Trophoblast cell (in vitro differentiated cells and primary cell): ENCODE measurements at regions not wholly inside any gene's neighbourhood (a gene's known extent, or its start where the extent isn't known, plus 50 kb on each side); places are given as distances from the start of the nearest gene placed in this dataset.
"Not testable (repeated sequence)": the region's sequence is repeated elsewhere in the genome, so short reads cannot be mapped to it uniquely, and the experiment has no call there.

Source experiments
- DNase-seq, 2 donors: peaks; one replicate each; pipeline ENCODE4 v3.0.0-alpha.2; 2016
- H2AFZ ChIP-seq: 2 replicates; pipeline ENCODE4 v1.6.1; 2013; ENCODE audit warnings: low read length, moderate library complexity, mild to moderate bottlenecking; ENCODE audit not compliant: insufficient read depth, poor library complexity
- H2AK5ac ChIP-seq: 2 replicates; pipeline ENCODE4 v1.6.1; 2013; ENCODE audit warnings: mild to moderate bottlenecking, low read length
- H2BK120ac ChIP-seq: 2 replicates; pipeline ENCODE4 v1.6.1; 2013; ENCODE audit warnings: low read length, mild to moderate bottlenecking, moderate library complexity; ENCODE audit not compliant: insufficient read depth, poor library complexity
- H2BK12ac ChIP-seq: 2 replicates; pipeline ENCODE4 v1.6.1; 2013; ENCODE audit warnings: mild to moderate bottlenecking, low read length, moderate library complexity
- H2BK5ac ChIP-seq: 2 replicates; pipeline ENCODE4 v1.6.1; 2013; ENCODE audit warnings: low read length, low read depth, moderate library complexity, mild to moderate bottlenecking; ENCODE audit not compliant: poor library complexity
- H3K14ac ChIP-seq: 2 replicates; pipeline ENCODE4 v1.6.1; 2013; ENCODE audit warnings: mild to moderate bottlenecking, low read length
- H3K18ac ChIP-seq: 2 replicates; pipeline ENCODE4 v1.6.1; 2013; ENCODE audit warnings: mild to moderate bottlenecking, low read length
- H3K23ac ChIP-seq: 2 replicates; pipeline ENCODE4 v1.6.1; 2013; ENCODE audit warnings: low read length
- H3K27ac ChIP-seq: 2 replicates; pipeline ENCODE4 v1.5.1; 2013; ENCODE audit warnings: low read depth, mild to moderate bottlenecking, inconsistent platforms, low read length, moderate library complexity
- H3K27me3 ChIP-seq: 2 replicates; pipeline ENCODE4 v1.6.1; 2013; ENCODE audit warnings: inconsistent platforms, mild to moderate bottlenecking, low read length, moderate library complexity; ENCODE audit not compliant: insufficient read depth
- H3K36me3 ChIP-seq, 2 experiments: 1 replicate in 1 of 2; 2 replicates in 1 of 2; pipeline ENCODE4 v1.6.1; 2013; ENCODE audit warnings: low read length in 2 of 2, mild to moderate bottlenecking in 2 of 2, moderate library complexity in 1 of 2; ENCODE audit not compliant: insufficient read depth in 2 of 2, control insufficient read depth in 1 of 2
- H3K4ac ChIP-seq: 2 replicates; pipeline ENCODE4 v1.6.1; 2013; ENCODE audit warnings: low read depth, mild to moderate bottlenecking, low read length, moderate library complexity
- H3K4me1 ChIP-seq, 2 experiments: 1 replicate in 1 of 2; 2 replicates in 1 of 2; pipeline ENCODE4 v1.6.1; 2013; ENCODE audit warnings: low read length in 2 of 2, mild to moderate bottlenecking in 2 of 2, moderate library complexity in 1 of 2; ENCODE audit not compliant: insufficient read depth in 2 of 2, control insufficient read depth in 1 of 2
- H3K4me2 ChIP-seq: 2 replicates; pipeline ENCODE4 v1.6.1; 2013; ENCODE audit warnings: inconsistent platforms, mild to moderate bottlenecking, low read length, moderate library complexity
- H3K4me3 ChIP-seq: 2 replicates; pipeline ENCODE4 v1.5.1; 2013; ENCODE audit warnings: mild to moderate bottlenecking, low read depth, low read length, inconsistent platforms
- H3K79me1 ChIP-seq: one replicate; pipeline ENCODE4 v1.6.1; 2013; ENCODE audit warnings: low read length
- H3K79me2 ChIP-seq: 2 replicates; pipeline ENCODE4 v1.6.1; 2013; ENCODE audit warnings: low read length, mild to moderate bottlenecking; ENCODE audit not compliant: control insufficient read depth, insufficient read depth, poor library complexity
- H3K9ac ChIP-seq: 2 replicates; pipeline ENCODE4 v1.6.1; 2013; ENCODE audit warnings: mild to moderate bottlenecking, low read length
- H3K9me3 ChIP-seq: 2 replicates; pipeline ENCODE4 v1.6.1; 2013; ENCODE audit warnings: low read depth, mild to moderate bottlenecking, control low read depth, inconsistent platforms, low read length; ENCODE audit not compliant: insufficient read depth
- H4K12ac ChIP-seq: 2 replicates; pipeline ENCODE4 v1.6.1; 2013; ENCODE audit warnings: low read depth, mild to moderate bottlenecking, low read length, moderate library complexity
- H4K8ac ChIP-seq: 2 replicates; pipeline ENCODE4 v1.6.1; 2013; ENCODE audit warnings: low read depth, mild to moderate bottlenecking, low read length, moderate library complexity
- H4K91ac ChIP-seq: one replicate; pipeline ENCODE4 v1.6.1; 2013; ENCODE audit warnings: low read depth, mild to moderate bottlenecking, low read length, moderate library complexity
- WGBS: extraction: QIAGEN DNeasy Blood & Tissue Kit; methylation state at CpG from one replicate; pipeline ENCODE4 v1.1.7; 2013; ENCODE audit warnings: missing lambda C conversion rate; ENCODE audit not compliant: insufficient read length, insufficient coverage; ENCODE audit errors: extremely low coverage; 5-methylcytosine and 5-hydroxymethylcytosine counted together

DNA sequence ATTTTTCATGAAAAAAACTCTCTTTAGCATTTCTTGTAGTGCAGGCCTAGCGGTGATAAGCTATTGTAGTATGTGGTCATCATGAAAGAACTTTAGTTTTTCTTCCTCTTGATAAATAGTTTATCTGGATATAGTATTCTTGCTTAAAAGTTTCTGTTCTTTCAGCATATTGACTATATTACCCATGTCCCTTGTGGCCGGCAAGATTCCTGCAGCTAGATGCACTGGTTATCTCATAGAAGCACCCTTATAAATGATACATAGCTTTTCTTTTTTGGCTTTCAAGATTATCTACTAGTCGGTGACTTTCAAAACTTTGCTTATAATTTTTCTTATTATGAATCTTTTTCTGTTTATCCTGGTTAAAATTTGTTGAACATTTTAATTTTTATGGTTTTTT, 234.8 kb downstream of the ALG10 start:
- no peaks in the 10 kb centered on the region for H3K79me1 ChIP-seq
- no peak overlapping the region for H3K27ac ChIP-seq
- no peak overlapping the region for H4K91ac ChIP-seq
- no CpG with 5 or more reads among the region's 3 CpGs for WGBS
- H3K79me2 ChIP-seq = no peaks in the 10 kb centered on the region
- H3K9me3 ChIP-seq = peaks cover 13% of the 10 kb centered on the region
- H3K27me3 ChIP-seq = no peaks in the 10 kb centered on the region
- no peak overlapping the region for H3K9ac ChIP-seq
- no peak overlapping the region for H2BK120ac ChIP-seq
- H2BK5ac ChIP-seq = no peak overlapping the region
- no peaks in the 10 kb centered on the region for H3K36me3 ChIP-seq
- H4K8ac ChIP-seq = no peak overlapping the region
- H3K4me1 ChIP-seq = no peaks in the 10 kb centered on the region
- H3K4me3 ChIP-seq = no peak overlapping the region
- DNase-seq = no peak
- no peak overlapping the region for H3K4me2 ChIP-seq
- H3K23ac ChIP-seq = no peak overlapping the region
- H2BK12ac ChIP-seq = no peak overlapping the region
- no peak overlapping the region for H3K4ac ChIP-seq
- H4K12ac ChIP-seq = no peak overlapping the region
- no peak overlapping the region for H3K18ac ChIP-seq
- no peak overlapping the region for H3K14ac ChIP-seq
- no peak overlapping the region for H2AFZ ChIP-seq
- H2AK5ac ChIP-seq = no peak overlapping the region

DNA sequence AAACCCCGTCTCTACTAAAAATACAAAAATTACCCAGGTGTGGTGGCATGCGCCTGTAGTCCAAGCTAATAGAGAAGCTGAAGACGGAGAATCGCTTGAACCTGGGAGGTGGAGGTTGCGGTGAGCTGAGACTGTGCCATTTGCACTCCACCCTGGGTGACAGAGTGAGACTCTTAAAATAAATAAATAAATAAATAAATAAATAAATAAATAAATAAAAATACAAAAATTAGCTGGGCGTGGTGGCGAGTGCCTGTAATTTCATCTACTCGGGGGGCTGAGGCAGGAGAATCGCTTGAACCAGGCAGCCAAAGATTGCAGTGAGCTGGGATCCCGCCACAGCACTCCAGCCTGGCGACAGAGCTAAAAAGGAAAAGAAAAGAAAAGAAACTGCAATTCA, 239.8 kb downstream of the ALG10 start:
- not testable (repeated sequence) for H3K4me3 ChIP-seq, H3K27me3 ChIP-seq, H3K4me2 ChIP-seq, H4K91ac ChIP-seq, H3K9ac ChIP-seq, H3K18ac ChIP-seq, H3K27ac ChIP-seq, H2BK5ac ChIP-seq, H2BK12ac ChIP-seq, DNase-seq, H4K8ac ChIP-seq, H2BK120ac ChIP-seq, H3K4ac ChIP-seq, H2AK5ac ChIP-seq, H3K4me1 ChIP-seq, H3K79me1 ChIP-seq, H3K36me3 ChIP-seq, H4K12ac ChIP-seq, H2AFZ ChIP-seq, H3K23ac ChIP-seq, H3K79me2 ChIP-seq, H3K14ac ChIP-seq
- peaks cover 30% of the 10 kb centered on the region for H3K9me3 ChIP-seq
- WGBS = no CpG with 5 or more reads among the region's 11 CpGs

GRCh38 chr12:34264110-34264509, 241.8 kb downstream of the ALG10 start:
- Histone ChIP-seq H4K12ac (no peak overlapping the region), H3K4me3 (no peak overlapping the region), H3K4me1 (no peaks in the 10 kb centered on the region), H3K9ac (no peak overlapping the region), H3K18ac (no peak overlapping the region), H2AK5ac (no peak overlapping the region), H3K36me3 (peaks cover 0 to 2% of the 10 kb centered on the region in 2 experiments), H3K4me2 (no peak overlapping the region), H3K27me3 (no peaks in the 10 kb centered on the region), H2AFZ (no peak overlapping the region), H2BK120ac (no peak overlapping the region), H3K79me2 (no peaks in the 10 kb centered on the region), H3K23ac (no peak overlapping the region), H3K9me3 (peaks cover 31% of the 10 kb centered on the region), H3K79me1 (no peaks in the 10 kb centered on the region), H2BK12ac (no peak overlapping the region), H2BK5ac (no peak overlapping the region), H3K27ac (no peak overlapping the region), H3K4ac (no peak overlapping the region), H4K8ac (no peak overlapping the region), H3K14ac (no peak overlapping the region), H4K91ac (no peak overlapping the region)
- no peak for DNase-seq
- no CpG with 5 or more reads among the region's 14 CpGs for WGBS

GRCh38 chr12:34273703-34274102, 251.4 kb downstream of the ALG10 start:
- DNase-seq, H3K79me1 ChIP-seq, H3K4me3 ChIP-seq, H2AK5ac ChIP-seq, H2AFZ ChIP-seq, H3K36me3 ChIP-seq, H3K4me2 ChIP-seq, H3K4me1 ChIP-seq, H4K12ac ChIP-seq, H2BK5ac ChIP-seq, H2BK120ac ChIP-seq, H4K8ac ChIP-seq, H3K27me3 ChIP-seq, H3K23ac ChIP-seq, H3K9ac ChIP-seq, H3K79me2 ChIP-seq, H2BK12ac ChIP-seq, H3K27ac ChIP-seq, H3K18ac ChIP-seq, H3K4ac ChIP-seq, H3K14ac ChIP-seq, H4K91ac ChIP-seq: not testable (repeated sequence)
- no CpG with 5 or more reads among the region's 4 CpGs for WGBS
- peaks cover 22% of the 10 kb centered on the region for H3K9me3 ChIP-seq
